A673 (cell line): ENCODE measurements at regions not wholly inside any gene's neighbourhood (a gene's known extent, or its start where the extent isn't known, plus 50 kb on each side); places are given as distances from the start of the nearest gene placed in this dataset.

Experiments
- BruUV-seq: library from RNA; stranded (reverse); fragments of 400-500 nt; replicated peaks from 2 replicates; lab custom pipeline; 2021; lab: Mats Ljungman, UMichigan
- CTCF ChIA-PET: fragments of 300-600 bp; sonication (Branson Sonifier 250); formaldehyde crosslinking; loops from one replicate; lab custom pipeline; 2022; ENCODE audit warnings: antibody characterized with exemption; lab: Charles Lee
- POLR2A ChIA-PET: fragments of 300-600 bp; sonication (Branson Sonifier 250); formaldehyde crosslinking; loops from one replicate; lab custom pipeline; 2022; ENCODE audit warnings: antibody characterized with exemption; ENCODE audit not compliant: low non-redundant PET; lab: Charles Lee
- DNase-seq: peaks from one replicate; pipeline ENCODE4 v3.0.0-alpha.2; 2015; ENCODE audit warnings: low spot score
- H3K27ac ChIP-seq: fragments of 200-600 bp; sonication (generic); 2 replicates; pipeline ENCODE4 v1.5.1; 2016; ENCODE audit warnings: mixed run types, low read depth, mild to moderate bottlenecking, mixed read lengths, antibody characterized with exemption, low read length; ENCODE audit not compliant: poor library complexity, severe bottlenecking
- H3K27me3 ChIP-seq: fragments of 200-600 bp; sonication (generic); replicated peaks from 2 replicates; pipeline ENCODE4 v1.6.1; 2017; ENCODE audit warnings: mixed run types, low read depth, mild to moderate bottlenecking, mixed read lengths, antibody characterized with exemption, low read length; ENCODE audit not compliant: insufficient read depth, poor library complexity
- H3K36me3 ChIP-seq: fragments of 200-600 bp; sonication (generic); 2 replicates; pipeline ENCODE4 v1.6.1; 2016; ENCODE audit warnings: mixed run types, mild to moderate bottlenecking, mixed read lengths, antibody characterized with exemption, low read length; ENCODE audit not compliant: insufficient read depth, poor library complexity, severe bottlenecking
- H3K4me1 ChIP-seq: fragments of 200-600 bp; sonication (generic); 2 replicates; pipeline ENCODE4 v1.6.1; 2017; ENCODE audit warnings: mixed run types, mild to moderate bottlenecking, mixed read lengths, antibody characterized with exemption, low read length; ENCODE audit not compliant: insufficient read depth, poor library complexity, severe bottlenecking
- H3K4me3 ChIP-seq: fragments of 200-600 bp; sonication (generic); 2 replicates; pipeline ENCODE4 v1.5.1; 2016; ENCODE audit warnings: low read depth, mixed run types, mild to moderate bottlenecking, mixed read lengths, low read length; ENCODE audit not compliant: poor library complexity, severe bottlenecking
- H3K9me3 ChIP-seq: fragments of 200-600 bp; sonication (generic); 2 replicates; pipeline ENCODE4 v1.6.1; 2016; ENCODE audit warnings: mixed run types, low read depth, mild to moderate bottlenecking, mixed read lengths, antibody characterized with exemption, low read length; ENCODE audit not compliant: poor library complexity, severe bottlenecking
- CTCF ChIP-seq: fragments of 300-800, 200-600 bp; sonication (generic); conservative IDR thresholded peaks from 2 replicates; pipeline ENCODE4 v1.5.1; 2017; ENCODE audit warnings: low read depth, mild to moderate bottlenecking, antibody characterized with exemption, low read length, moderate library complexity, mixed read lengths
- EZH2 ChIP-seq: fragments of 200-600 bp; sonication (generic); IDR thresholded peaks from 2 replicates; pipeline ENCODE4 v1.6.1; 2017; ENCODE audit warnings: borderline replicate concordance, low read depth, mild to moderate bottlenecking, mixed read lengths, antibody characterized with exemption, low read length; ENCODE audit not compliant: poor library complexity, severe bottlenecking
- intact Hi-C: fragments of 100-400 bp; cut with micrococcal nuclease; formaldehyde crosslinking; loops from one replicate; pipeline ENCODE4 v1.10.0; 2022; ENCODE audit not compliant: unreplicated experiment

GRCh38 chr13:105069106-105069505 lies 1466.4 kb downstream of the EFNB2 start:
- Histone ChIP-seq H3K36me3 (no peaks in the 10 kb centered on the region), H3K27me3 (no peaks in the 10 kb centered on the region), H3K4me3 (no peak overlapping the region), H3K4me1 (no peaks in the 10 kb centered on the region), H3K9me3 (no peaks in the 10 kb centered on the region), H3K27ac (no peak overlapping the region)
- no peak for DNase-seq
- POLR2A ChIA-PET = no interaction called here
- intact Hi-C loops = no loop called here
- no TSS peak for BruUV-seq
- no peak for TF ChIP-seq EZH2
- TF ChIP-seq CTCF = no peak
- CTCF ChIA-PET = no interaction called here

GRCh38 chr13:105063676-105064075 lies 1471.8 kb downstream of the EFNB2 start:
- Histone ChIP-seq H3K4me3 (no peak overlapping the region), H3K27me3 (peaks cover 4% of the 10 kb centered on the region), H3K36me3 (no peaks in the 10 kb centered on the region), H3K9me3 (no peaks in the 10 kb centered on the region), H3K27ac (no peak overlapping the region), H3K4me1 (no peaks in the 10 kb centered on the region)
- no peak for DNase-seq
- POLR2A ChIA-PET = no interaction called here
- CTCF ChIA-PET = no interaction called here
- TF ChIP-seq CTCF (no peak), EZH2 (no peak)
- intact Hi-C loops = no loop called here
- no TSS peak for BruUV-seq

- DNase-seq = no peak
- Histone ChIP-seq H3K4me1 (no peaks in the 10 kb centered on the region), H3K27ac (no peak overlapping the region), H3K9me3 (no peaks in the 10 kb centered on the region), H3K36me3 (no peaks in the 10 kb centered on the region), H3K4me3 (no peak overlapping the region), H3K27me3 (peaks cover 4% of the 10 kb centered on the region)
- no TSS peak for BruUV-seq
- ChIA-PET CTCF (interaction anchor here (0.5 kb wide), 1 partner anchor 71 kb away, joined by 6 read pairs; no protein-coding TSS in a partner anchor), POLR2A (no interaction called here)
- intact Hi-C loops = no loop called here
- TF ChIP-seq CTCF (no peak), EZH2 (no peak)
Measured at GRCh38 chr13:105059786-105060185, 1475.7 kb downstream of the EFNB2 start.
